IMR-90 (cell line): ENCODE measurements at regions not wholly inside any gene's neighbourhood (a gene's known extent, or its start where the extent isn't known, plus 50 kb on each side); places are given as distances from the start of the nearest gene placed in this dataset.
"Not testable (repeated sequence)": the region's sequence is repeated elsewhere in the genome, so short reads cannot be mapped to it uniquely, and the experiment has no call there.

Experiments
- ATAC-seq: fragments of 200-7000 bp; cut with Tn5 transposase; 2 replicates; pipeline ENCODE4 v1.9.1; 2020; ENCODE audit warnings: low read depth, mild to moderate bottlenecking, moderate library complexity
- BruUV-seq: library from RNA; stranded (reverse); fragments of 400-500 nt; replicated peaks from 2 replicates; lab custom pipeline; 2021; lab: Mats Ljungman, UMichigan
- CTCF ChIA-PET: fragments of 300-600 bp; formaldehyde crosslinking; extraction: SDS; loops from one replicate; lab custom pipeline; 2021; ENCODE audit warnings: antibody characterized with exemption; lab: Yijun Ruan, JAX
- POLR2A ChIA-PET: fragments of 300-600 bp; sonication (Branson Sonifier 250); formaldehyde crosslinking; loops from one replicate; lab custom pipeline; 2022; ENCODE audit warnings: antibody characterized with exemption; ENCODE audit not compliant: unreplicated experiment; lab: Charles Lee
- DNase-seq: peaks from one replicate; pipeline ENCODE4 v3.0.0; 2013
- H2AFZ ChIP-seq: replicated peaks from 2 replicates; pipeline ENCODE3; 2013; ENCODE audit warnings: low read length, mild to moderate bottlenecking; ENCODE audit not compliant: poor library complexity
- H2AK5ac ChIP-seq: 2 replicates; pipeline ENCODE4 v1.6.1; 2013; ENCODE audit warnings: low read depth, low read length, inconsistent platforms
- H2AK9ac ChIP-seq: replicated peaks from 2 replicates; pipeline ENCODE3; 2013; ENCODE audit warnings: mild to moderate bottlenecking, low read depth, low read length, moderate library complexity; ENCODE audit not compliant: poor library complexity
- H2BK120ac ChIP-seq: 2 replicates; pipeline ENCODE4 v1.6.1; 2013; ENCODE audit warnings: low read depth, low read length, inconsistent platforms
- H2BK15ac ChIP-seq: 3 replicates; pipeline ENCODE4 v1.6.1; 2013; ENCODE audit warnings: low read depth, low read length, inconsistent platforms
- H2BK20ac ChIP-seq: 2 replicates; pipeline ENCODE4 v1.6.1; 2013; ENCODE audit warnings: low read depth, mild to moderate bottlenecking, inconsistent platforms, low read length, moderate library complexity
- H2BK5ac ChIP-seq: 2 replicates; pipeline ENCODE4 v1.6.1; 2013; ENCODE audit warnings: mild to moderate bottlenecking, low read depth, low read length, inconsistent platforms; ENCODE audit not compliant: poor library complexity, severe bottlenecking
- H3K14ac ChIP-seq: replicated peaks from 2 replicates; pipeline ENCODE4 v1.6.1; 2013; ENCODE audit warnings: low read depth, low read length, inconsistent platforms
- H3K18ac ChIP-seq: 2 replicates; pipeline ENCODE4 v1.6.1; 2013; ENCODE audit warnings: low read depth, low read length, control low read depth
- H3K23ac ChIP-seq: 2 replicates; pipeline ENCODE4 v1.6.1; 2013; ENCODE audit warnings: low read depth, low read length, inconsistent platforms
- H3K27ac ChIP-seq: 2 replicates; pipeline ENCODE4 v1.5.1; 2013; ENCODE audit warnings: mild to moderate bottlenecking, control low read depth, low read length; ENCODE audit not compliant: insufficient read depth
- H3K27me3 ChIP-seq: 2 replicates; pipeline ENCODE4 v1.6.1; 2013; ENCODE audit warnings: low read length; ENCODE audit not compliant: control insufficient read depth, insufficient read depth
- H3K36me3 ChIP-seq: 2 replicates; pipeline ENCODE4 v1.6.1; 2013; ENCODE audit warnings: low read length, mixed read lengths; ENCODE audit not compliant: control insufficient read depth, insufficient read depth
- H3K4ac ChIP-seq: 2 replicates; pipeline ENCODE4 v1.6.1; 2013; ENCODE audit warnings: low read depth, low read length, inconsistent platforms
- H3K4me1 ChIP-seq: 2 replicates; pipeline ENCODE4 v1.6.1; 2013; ENCODE audit warnings: low read length, mixed read lengths; ENCODE audit not compliant: control insufficient read depth, insufficient read depth
- H3K4me2 ChIP-seq: 2 replicates; pipeline ENCODE4 v1.6.1; 2013; ENCODE audit warnings: low read depth, mild to moderate bottlenecking, control low read depth, low read length, moderate library complexity
- H3K4me3 ChIP-seq: 2 replicates; pipeline ENCODE4 v1.5.1; 2013; ENCODE audit warnings: low read depth, mild to moderate bottlenecking, control low read depth, low read length, moderate library complexity; ENCODE audit not compliant: insufficient read depth
- H3K56ac ChIP-seq: 2 replicates; pipeline ENCODE4 v1.6.1; 2013; ENCODE audit warnings: low read length, inconsistent platforms; ENCODE audit not compliant: insufficient read depth; ENCODE audit errors: extremely low read depth
- H3K79me1 ChIP-seq, 2 experiments: 2 replicates each; pipeline ENCODE4 v1.6.1; 2013; ENCODE audit warnings: low read length in 2 of 2, inconsistent platforms in 1 of 2, low read depth in 1 of 2
- H3K9ac ChIP-seq: 2 replicates; pipeline ENCODE4 v1.6.1; 2013; ENCODE audit warnings: low read depth, low read length, control low read depth
- H3K9me1 ChIP-seq: 2 replicates; pipeline ENCODE4 v1.6.1; 2013; ENCODE audit warnings: low read length, inconsistent platforms; ENCODE audit not compliant: insufficient read depth
- H3K9me3 ChIP-seq: 2 replicates; pipeline ENCODE4 v1.6.1; 2013; ENCODE audit warnings: low read length; ENCODE audit not compliant: control insufficient read depth, insufficient read depth
- H4K20me1 ChIP-seq: 2 replicates; pipeline ENCODE4 v1.6.1; 2013; ENCODE audit warnings: low read length, inconsistent platforms; ENCODE audit not compliant: insufficient read depth
- H4K5ac ChIP-seq: 2 replicates; pipeline ENCODE4 v1.6.1; 2013; ENCODE audit warnings: mild to moderate bottlenecking, low read depth, low read length, control low read depth
- H4K8ac ChIP-seq, 2 experiments: 2 replicates each; pipeline ENCODE4 v1.6.1; 2013; ENCODE audit warnings: low read depth in 2 of 2, low read length in 2 of 2, control low read depth in 1 of 2, inconsistent platforms in 1 of 2
- H4K91ac ChIP-seq: 2 replicates; pipeline ENCODE4 v1.6.1; 2013; ENCODE audit warnings: low read depth, low read length, inconsistent platforms; ENCODE audit not compliant: insufficient read depth
- WGBS, 2 experiments: methylation state at CpG; one replicate each; pipeline versions ENCODE4 v1.1.5 to v1.1.7; 2013; ENCODE audit warnings: missing lambda C conversion rate in 2 of 2; ENCODE audit not compliant: insufficient read length in 1 of 2; ENCODE audit errors: extremely low coverage in 2 of 2; 5-methylcytosine and 5-hydroxymethylcytosine counted together
- dilution Hi-C: fragments of 300-500 bp; cut with HindIII; formaldehyde crosslinking; loops from one replicate; pipeline ENCODE4 v1.14.3; 2018; ENCODE audit warnings: low sequenced_read_pairs; ENCODE audit not compliant: unreplicated experiment
- in situ Hi-C: fragments of 300-500 bp; cut with MboI; formaldehyde crosslinking; loops from 3 replicates; pipeline ENCODE4 v1.14.3; 2019; ENCODE audit warnings: low sequenced_read_pairs, inconsistent platforms, mixed read lengths
- intact Hi-C: fragments of 100-400 bp; cut with micrococcal nuclease; formaldehyde crosslinking; loops from 2 replicates; pipeline ENCODE4 v1.10.0; 2022

DNA sequence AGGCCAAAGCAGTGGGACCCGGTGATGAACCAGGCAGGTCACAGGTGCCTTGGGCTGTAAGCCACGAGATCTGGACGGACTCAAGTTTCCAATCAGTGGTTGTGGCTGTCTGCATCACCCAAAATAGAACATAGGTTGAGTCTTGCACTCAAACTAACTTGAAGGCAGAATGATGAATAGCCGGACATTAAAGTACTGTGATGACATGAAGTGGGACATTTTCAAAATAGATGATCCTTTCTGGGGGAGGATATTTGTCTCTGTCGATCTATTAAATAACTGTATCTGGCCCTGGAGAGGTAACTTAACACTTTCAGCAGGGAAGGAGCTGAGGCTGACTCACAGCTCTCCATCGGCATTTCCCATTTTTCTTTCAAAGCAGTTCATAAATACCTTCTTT lies 66.1 kb upstream of the GPR89A start:
- POLR2A ChIA-PET, dilution Hi-C loops, H3K27ac ChIP-seq, in situ Hi-C loops, H3K14ac ChIP-seq, H2AFZ ChIP-seq, H3K56ac ChIP-seq, ATAC-seq, H3K4me1 ChIP-seq, H3K9me3 ChIP-seq, H4K91ac ChIP-seq, H4K20me1 ChIP-seq, H2AK9ac ChIP-seq, H3K18ac ChIP-seq, CTCF ChIA-PET, H2BK15ac ChIP-seq, H3K9ac ChIP-seq, H4K8ac ChIP-seq, H3K27me3 ChIP-seq, H4K5ac ChIP-seq, H2BK120ac ChIP-seq, H2AK5ac ChIP-seq, H3K23ac ChIP-seq, BruUV-seq, H3K79me1 ChIP-seq, H3K36me3 ChIP-seq, H2BK20ac ChIP-seq, H3K9me1 ChIP-seq, H3K4me3 ChIP-seq, H3K4ac ChIP-seq, H3K4me2 ChIP-seq, intact Hi-C loops: not testable (repeated sequence)
- peak; percentile 41 for DNase-seq
- WGBS, 2 experiments, result no CpG with 5 or more reads among the region's 6 CpGs
- peak overlapping the region; percentile 18 for H2BK5ac ChIP-seq
